PC-3 (cell line): ENCODE measurements at regions not wholly inside any gene's neighbourhood (a gene's known extent, or its start where the extent isn't known, plus 50 kb on each side); places are given as distances from the start of the nearest gene placed in this dataset.

Experiments used
- CTCF ChIP-seq: fragments of 300-600 bp; sonication (generic); conservative IDR thresholded peaks from 2 replicates; pipeline ENCODE4 v1.5.1; 2017; ENCODE audit warnings: antibody characterized with exemption, low read depth, mild to moderate bottlenecking, low read length
- EZH2 ChIP-seq: fragments of 300-600 bp; sonication (generic); IDR thresholded peaks from one replicate; pipeline ENCODE4 v1.6.1; 2017; ENCODE audit warnings: antibody characterized with exemption, mild to moderate bottlenecking, low read length; ENCODE audit not compliant: unreplicated experiment

GRCh38 chr5:4969351-4969750 is 170.8 kb upstream of the ADAMTS16 start:
- TF ChIP-seq CTCF, result no peak
- no peak for TF ChIP-seq EZH2
